ENCODE measurements at regions not wholly inside any gene's neighbourhood (a gene's known extent, or its start where the extent isn't known, plus 50 kb on each side); places are given as distances from the start of the nearest gene placed in this dataset.

DNA sequence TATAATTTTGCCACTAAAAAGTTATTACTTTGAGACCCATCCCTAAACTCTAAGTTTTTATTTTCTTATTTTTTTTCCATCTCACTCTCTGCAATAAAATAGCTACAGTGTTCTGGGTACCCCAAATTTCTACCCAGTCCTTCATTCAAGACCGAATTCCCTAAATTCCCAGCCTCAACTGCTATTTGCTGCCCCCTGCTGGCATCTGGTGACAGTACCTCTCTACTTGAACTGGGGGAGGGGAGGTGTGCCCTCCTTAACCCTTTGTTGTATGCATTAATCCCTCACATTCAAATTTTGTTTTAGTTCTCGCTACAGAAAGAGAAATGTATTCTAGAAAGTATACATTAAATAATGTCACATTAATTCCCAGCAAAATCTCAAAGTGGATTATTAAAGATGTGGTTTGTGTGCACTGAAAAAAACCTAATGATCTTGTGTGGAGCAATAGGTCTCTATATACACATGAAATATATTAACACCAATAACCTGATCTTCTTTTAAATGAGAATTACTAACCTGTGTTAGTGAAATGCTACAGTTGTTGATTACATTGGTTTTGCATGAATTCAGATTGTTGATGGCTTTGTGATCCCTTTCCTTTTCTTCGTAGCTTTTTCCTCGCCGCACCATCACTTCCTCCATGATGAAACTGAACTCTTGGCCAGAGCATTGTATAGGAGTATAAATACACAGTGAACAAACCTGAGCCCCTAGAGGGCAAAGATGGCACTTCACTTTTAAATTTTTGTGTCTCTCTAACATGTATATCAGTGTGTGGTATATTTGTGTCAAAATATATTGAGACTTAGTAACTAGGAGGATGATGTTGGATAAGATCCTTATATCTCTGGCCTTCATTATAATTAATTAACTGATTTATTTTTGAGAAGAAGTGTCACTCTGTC lies 590.0 kb downstream of the METTL15 start:
- H3K36me3 Mint-ChIP-seq (ENCODE audit: insufficient read depth, unreplicated experiment) = no peaks in the 10 kb centered on the region
- ChIA-PET CTCF (interaction anchor here (0.6 to 8.1 kb wide), 21 partner anchors 8 to 1001 kb away, joined by 3 to 49 read pairs (median 3); partner anchors contain the start of gene BDNF), POLR2A (no interaction called here)
- intact Hi-C loops (cut with micrococcal nuclease) = loop anchor here (1.0 to 10.0 kb wide), 6 partner anchors 173 to 999 kb away; partner anchors contain the start of genes KIF18A and METTL15
- DNase-seq (ENCODE audit: unreplicated experiment) = peak; percentile 79
- no TSS peak for BruUV-seq (replicated peaks)
- TF ChIP-seq, protein P1, sequence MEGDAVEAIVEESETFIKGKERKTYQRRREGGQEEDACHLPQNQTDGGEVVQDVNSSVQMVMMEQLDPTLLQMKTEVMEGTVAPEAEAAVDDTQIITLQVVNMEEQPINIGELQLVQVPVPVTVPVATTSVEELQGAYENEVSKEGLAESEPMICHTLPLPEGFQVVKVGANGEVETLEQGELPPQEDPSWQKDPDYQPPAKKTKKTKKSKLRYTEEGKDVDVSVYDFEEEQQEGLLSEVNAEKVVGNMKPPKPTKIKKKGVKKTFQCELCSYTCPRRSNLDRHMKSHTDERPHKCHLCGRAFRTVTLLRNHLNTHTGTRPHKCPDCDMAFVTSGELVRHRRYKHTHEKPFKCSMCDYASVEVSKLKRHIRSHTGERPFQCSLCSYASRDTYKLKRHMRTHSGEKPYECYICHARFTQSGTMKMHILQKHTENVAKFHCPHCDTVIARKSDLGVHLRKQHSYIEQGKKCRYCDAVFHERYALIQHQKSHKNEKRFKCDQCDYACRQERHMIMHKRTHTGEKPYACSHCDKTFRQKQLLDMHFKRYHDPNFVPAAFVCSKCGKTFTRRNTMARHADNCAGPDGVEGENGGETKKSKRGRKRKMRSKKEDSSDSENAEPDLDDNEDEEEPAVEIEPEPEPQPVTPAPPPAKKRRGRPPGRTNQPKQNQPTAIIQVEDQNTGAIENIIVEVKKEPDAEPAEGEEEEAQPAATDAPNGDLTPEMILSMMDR (IDR thresholded peaks at IDR 0.05; ENCODE audit: unreplicated experiment) = peak; percentile 76
- no peaks in the 10 kb centered on the region for H3K9me3 Mint-ChIP-seq (ENCODE audit: unreplicated experiment)
- H3K4me1 Mint-ChIP-seq (ENCODE audit: insufficient read depth, unreplicated experiment) = peaks cover 41% of the 10 kb centered on the region
- peak overlapping the region; percentile 36 for H3K27ac Mint-ChIP-seq (ENCODE audit: low read depth, unreplicated experiment)
- H3K4me3 Mint-ChIP-seq (ENCODE audit: unreplicated experiment) = no peak overlapping the region
- H3K27me3 Mint-ChIP-seq (ENCODE audit: insufficient read depth, unreplicated experiment) = no peaks in the 10 kb centered on the region

DNA sequence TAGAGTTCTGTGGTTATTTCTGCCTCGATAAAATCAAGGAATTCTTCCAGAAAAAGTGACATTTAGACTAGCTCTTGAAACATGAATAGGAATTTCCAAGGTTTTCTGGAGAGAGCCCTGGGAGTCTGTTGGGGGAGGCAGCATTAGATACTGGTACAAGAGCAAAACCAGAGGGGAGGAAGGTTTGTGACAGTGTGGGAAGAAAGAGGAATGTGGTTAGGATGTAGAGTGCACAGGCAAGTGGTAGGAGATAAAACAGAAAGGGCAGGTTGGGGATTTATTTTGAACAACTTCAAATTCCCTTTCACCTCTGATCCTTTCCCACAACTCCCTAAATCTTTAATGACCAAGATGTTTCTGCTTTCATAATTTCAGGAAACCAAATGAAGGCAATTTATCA lies 588.4 kb downstream of the METTL15 start:
- Mint-ChIP-seq H3K9me3 (ENCODE audit: unreplicated experiment) (no peaks in the 10 kb centered on the region), H3K27ac (ENCODE audit: low read depth, unreplicated experiment) (no peak overlapping the region), H3K36me3 (ENCODE audit: insufficient read depth, unreplicated experiment) (no peaks in the 10 kb centered on the region), H3K4me1 (ENCODE audit: insufficient read depth, unreplicated experiment) (peaks cover 25% of the 10 kb centered on the region), H3K4me3 (ENCODE audit: unreplicated experiment) (no peak overlapping the region), H3K27me3 (ENCODE audit: insufficient read depth, unreplicated experiment) (no peaks in the 10 kb centered on the region)
- no TSS peak for BruUV-seq (replicated peaks)
- POLR2A ChIA-PET = interaction anchor here (0.7 kb wide), 1 partner anchor 810 kb away, joined by 3 read pairs; no protein-coding TSS in a partner anchor
- TF ChIP-seq, protein P1 (IDR thresholded peaks at IDR 0.05; ENCODE audit: unreplicated experiment) = no peak
- CTCF ChIA-PET = interaction anchor here (0.5 to 8.1 kb wide), 15 partner anchors 7 to 1053 kb away, joined by 3 to 49 read pairs (median 3); partner anchors contain the start of gene BDNF
- DNase-seq (ENCODE audit: unreplicated experiment) = no peak
- intact Hi-C loops (cut with micrococcal nuclease) = loop anchor here (5.0 to 10.0 kb wide), 4 partner anchors 172 to 979 kb away; partner anchors contain the start of genes KIF18A and METTL15

DNA sequence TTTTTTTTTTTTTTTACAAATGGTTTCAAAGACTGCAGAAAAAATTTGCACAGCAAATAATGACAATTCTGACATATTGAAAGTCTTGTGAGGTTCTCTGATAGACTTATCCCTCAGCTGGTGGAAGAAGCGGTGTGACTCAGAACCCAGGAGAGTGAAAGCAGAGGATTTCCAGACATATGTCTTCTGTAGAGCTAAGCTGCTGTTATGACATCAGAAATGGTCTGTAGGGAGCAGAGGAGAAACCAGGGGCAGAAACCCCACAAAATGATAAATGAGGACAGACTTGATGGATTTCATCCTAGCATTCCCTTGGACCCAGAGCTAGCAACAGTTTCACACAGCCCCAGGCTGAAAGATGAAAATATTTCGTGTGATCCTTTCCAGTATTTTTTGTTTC lies 582.6 kb downstream of the METTL15 start:
- TF ChIP-seq, protein P1 (IDR thresholded peaks at IDR 0.05; ENCODE audit: unreplicated experiment) = no peak
- intact Hi-C loops (cut with micrococcal nuclease) = loop anchor here (10.0 kb wide), 2 partner anchors 166 to 586 kb away; partner anchors contain the start of genes KIF18A and METTL15
- H3K27me3 Mint-ChIP-seq (ENCODE audit: insufficient read depth, unreplicated experiment) = no peaks in the 10 kb centered on the region
- H3K4me3 Mint-ChIP-seq (ENCODE audit: unreplicated experiment) = no peak overlapping the region
- no peaks in the 10 kb centered on the region for H3K9me3 Mint-ChIP-seq (ENCODE audit: unreplicated experiment)
- no TSS peak for BruUV-seq (replicated peaks)
- H3K4me1 Mint-ChIP-seq (ENCODE audit: insufficient read depth, unreplicated experiment) = peaks cover 8% of the 10 kb centered on the region
- DNase-seq (ENCODE audit: unreplicated experiment) = no peak
- no peak overlapping the region for H3K27ac Mint-ChIP-seq (ENCODE audit: low read depth, unreplicated experiment)
- H3K36me3 Mint-ChIP-seq (ENCODE audit: insufficient read depth, unreplicated experiment) = no peaks in the 10 kb centered on the region
- CTCF ChIA-PET = interaction anchor here (0.6 to 1.2 kb wide), 4 partner anchors 9 to 161 kb away, joined by 3 to 6 read pairs (median 4); no protein-coding TSS in a partner anchor
- POLR2A ChIA-PET = no interaction called here

DNA sequence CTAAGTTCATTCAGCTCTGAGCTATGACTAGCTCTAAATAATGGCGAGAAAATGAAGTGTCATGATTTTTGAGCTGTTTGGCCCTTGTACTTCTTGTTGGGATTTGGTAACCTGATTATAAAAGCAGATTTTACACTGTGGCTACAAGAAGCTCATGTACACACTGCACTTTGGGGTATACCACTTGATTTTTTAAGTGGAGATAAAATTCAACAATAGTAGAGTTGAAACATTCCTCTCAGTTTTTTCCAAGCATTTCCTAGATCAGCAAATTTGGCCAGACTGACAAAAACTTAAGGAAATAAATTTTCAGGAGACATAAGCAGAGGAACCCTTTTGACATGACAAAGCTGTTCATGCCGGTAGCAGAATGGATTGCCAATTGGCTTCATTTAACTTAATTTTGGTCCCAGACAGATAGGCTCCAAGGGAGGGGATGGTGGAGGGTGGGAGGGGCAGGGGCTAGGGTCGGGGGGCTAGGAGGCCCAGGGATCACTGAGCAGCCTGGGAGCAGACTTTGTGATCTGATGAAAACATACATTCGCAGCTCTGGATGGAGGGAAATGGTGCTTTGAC lies 575.9 kb downstream of the METTL15 start:
- no peak for DNase-seq (ENCODE audit: unreplicated experiment)
- Mint-ChIP-seq H3K9me3 (ENCODE audit: unreplicated experiment) (no peaks in the 10 kb centered on the region), H3K27me3 (ENCODE audit: insufficient read depth, unreplicated experiment) (no peaks in the 10 kb centered on the region), H3K27ac (ENCODE audit: low read depth, unreplicated experiment) (no peak overlapping the region), H3K4me1 (ENCODE audit: insufficient read depth, unreplicated experiment) (peaks cover 12% of the 10 kb centered on the region), H3K4me3 (ENCODE audit: unreplicated experiment) (no peak overlapping the region), H3K36me3 (ENCODE audit: insufficient read depth, unreplicated experiment) (no peaks in the 10 kb centered on the region)
- TF ChIP-seq, protein P1 (IDR thresholded peaks at IDR 0.05; ENCODE audit: unreplicated experiment) = no peak
- ChIA-PET POLR2A (interaction anchor here (1.0 kb wide), 1 partner anchor 11 kb away, joined by 4 read pairs; no protein-coding TSS in a partner anchor), CTCF (interaction anchor here (0.9 kb wide), 1 partner anchor 12 kb away, joined by 3 read pairs; no protein-coding TSS in a partner anchor)
- no TSS peak for BruUV-seq (replicated peaks)
- intact Hi-C loops (cut with micrococcal nuclease) = no loop called here
